BLaER1 (cell line): ENCODE measurements at regions not wholly inside any gene's neighbourhood (a gene's known extent, or its start where the extent isn't known, plus 50 kb on each side); places are given as distances from the start of the nearest gene placed in this dataset.

ENCODE experiments used
- H3K27ac ChIP-seq: shearing (Covaris generic); formaldehyde crosslinking; 2 replicates; pipeline ENCODE4 v1.8.1; 2022
- H3K27me3 ChIP-seq: shearing (Covaris generic); formaldehyde crosslinking; 2 replicates; pipeline ENCODE4 v1.8.1; 2022
- H3K36me3 ChIP-seq: shearing (Covaris generic); formaldehyde crosslinking; 2 replicates; pipeline ENCODE4 v1.8.1; 2022
- H3K4me1 ChIP-seq: shearing (Covaris generic); formaldehyde crosslinking; 2 replicates; pipeline ENCODE4 v1.8.1; 2022
- H3K4me2 ChIP-seq: shearing (Covaris generic); formaldehyde crosslinking; 2 replicates; pipeline ENCODE4 v1.8.1; 2022
- H3K4me3 ChIP-seq: shearing (Covaris generic); formaldehyde crosslinking; 2 replicates; pipeline ENCODE4 v1.8.1; 2022
- H3K9ac ChIP-seq: shearing (Covaris generic); formaldehyde crosslinking; 2 replicates; pipeline ENCODE4 v1.8.1; 2022
- H3K9me3 ChIP-seq: shearing (Covaris generic); formaldehyde crosslinking; 2 replicates; pipeline ENCODE4 v1.8.1; 2022
- H4K20me1 ChIP-seq: shearing (Covaris generic); formaldehyde crosslinking; 2 replicates; pipeline ENCODE4 v1.8.1; 2022
- Cebpa-rat ChIP-seq: shearing (Covaris generic); IDR thresholded peaks from 2 replicates; pipeline ENCODE4 v1.8.1; 2022

DNA sequence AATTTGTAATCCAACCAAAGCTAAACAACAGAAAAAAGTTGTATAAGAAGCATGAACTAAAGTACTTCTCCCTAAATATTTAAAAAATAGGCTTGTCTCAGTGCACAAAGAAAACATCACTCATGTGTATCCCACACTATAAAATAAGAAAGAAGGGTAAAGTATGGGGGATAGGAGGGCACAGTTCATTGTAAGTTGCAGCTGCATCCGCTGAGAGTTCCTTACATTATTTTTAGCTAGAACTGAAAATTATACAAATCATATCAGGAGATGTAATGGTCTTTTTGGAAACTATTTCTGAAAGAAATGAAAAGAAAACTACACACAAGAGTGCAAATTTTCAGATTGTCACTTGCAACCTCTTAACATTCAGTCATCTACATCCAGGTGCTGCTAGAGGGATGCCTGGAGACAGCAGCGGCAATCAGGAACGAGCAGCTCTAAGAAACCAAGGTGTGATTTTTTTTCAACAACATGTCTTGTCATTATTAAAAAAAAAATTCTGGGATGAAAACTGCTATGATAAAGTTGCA is 273.6 kb downstream of the ASXL3 start:
- Histone ChIP-seq H3K4me3 (peak overlapping the region; percentile 64), H3K27me3 (no peaks in the 10 kb centered on the region), H3K36me3 (no peaks in the 10 kb centered on the region), H3K4me1 (peaks cover 49% of the 10 kb centered on the region), H4K20me1 (no peaks in the 10 kb centered on the region), H3K4me2 (peak overlapping the region; percentile 61), H3K27ac (peak overlapping the region; percentile 92), H3K9me3 (peaks cover 7% of the 10 kb centered on the region; the same call in 1 of the 2 replicates), H3K9ac (peak overlapping the region; percentile 86)
- no peak for TF ChIP-seq Cebpa-rat

DNA sequence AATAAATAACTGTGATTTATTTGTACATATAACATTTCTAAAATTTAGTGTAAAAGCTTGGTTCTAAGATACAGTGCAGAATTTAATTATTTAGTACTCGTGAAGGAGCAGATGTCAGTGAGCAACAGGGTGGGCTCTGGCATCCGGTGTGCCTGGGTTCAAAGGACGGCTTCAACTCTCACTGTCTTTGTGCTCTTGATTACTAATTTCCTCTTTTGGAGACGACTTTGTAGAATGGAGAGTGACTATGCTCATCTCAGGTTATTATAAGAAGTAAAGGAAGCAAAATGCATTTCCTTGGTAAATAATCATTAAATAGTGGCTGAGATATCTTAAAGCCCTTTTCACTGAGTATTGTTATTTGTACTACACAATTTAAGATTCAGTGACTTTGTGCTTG is 271.7 kb downstream of the ASXL3 start:
- Histone ChIP-seq H3K9me3 (peaks cover 7% of the 10 kb centered on the region; the same call in 1 of the 2 replicates), H3K4me1 (peaks cover 39% of the 10 kb centered on the region), H3K9ac (peak overlapping the region; percentile 86; the same call in 1 of the 2 replicates), H3K36me3 (no peaks in the 10 kb centered on the region), H3K4me2 (peak overlapping the region; percentile 61), H3K27ac (peak overlapping the region; percentile 92), H3K4me3 (no peak overlapping the region; the same call in 1 of the 2 replicates), H4K20me1 (no peaks in the 10 kb centered on the region), H3K27me3 (no peaks in the 10 kb centered on the region)
- no peak for TF ChIP-seq Cebpa-rat

DNA sequence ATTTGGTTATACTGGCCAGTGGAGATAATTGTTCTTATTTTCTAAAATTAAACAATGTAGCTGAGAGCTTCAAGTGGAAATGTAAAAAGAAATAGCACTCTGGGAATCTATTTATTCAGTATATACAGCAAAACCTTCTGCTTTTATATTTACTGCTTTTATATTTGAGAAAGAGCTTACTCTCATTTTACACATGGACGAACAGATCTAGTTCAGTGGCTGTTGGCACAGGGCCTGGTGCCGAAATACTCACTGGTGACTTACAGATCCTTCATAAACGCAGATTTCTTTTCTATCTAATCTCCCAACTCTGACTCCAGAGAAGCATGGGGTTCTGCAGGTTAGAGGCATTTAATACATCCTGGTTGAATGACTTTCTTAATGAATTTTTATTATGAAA is 266.2 kb downstream of the ASXL3 start:
- H3K9ac ChIP-seq = no peak overlapping the region; the same call in 1 of the 2 replicates
- peaks cover 52% of the 10 kb centered on the region for H3K4me1 ChIP-seq
- no peaks in the 10 kb centered on the region for H3K27me3 ChIP-seq
- H4K20me1 ChIP-seq = no peaks in the 10 kb centered on the region
- TF ChIP-seq Cebpa-rat = no peak
- no peaks in the 10 kb centered on the region for H3K36me3 ChIP-seq
- peaks cover 7% of the 10 kb centered on the region; the same call in 1 of the 2 replicates for H3K9me3 ChIP-seq
- peak overlapping the region; percentile 32; the same call in 1 of the 2 replicates for H3K27ac ChIP-seq
- no peak overlapping the region for H3K4me3 ChIP-seq
- peak overlapping the region; percentile 49 for H3K4me2 ChIP-seq

DNA sequence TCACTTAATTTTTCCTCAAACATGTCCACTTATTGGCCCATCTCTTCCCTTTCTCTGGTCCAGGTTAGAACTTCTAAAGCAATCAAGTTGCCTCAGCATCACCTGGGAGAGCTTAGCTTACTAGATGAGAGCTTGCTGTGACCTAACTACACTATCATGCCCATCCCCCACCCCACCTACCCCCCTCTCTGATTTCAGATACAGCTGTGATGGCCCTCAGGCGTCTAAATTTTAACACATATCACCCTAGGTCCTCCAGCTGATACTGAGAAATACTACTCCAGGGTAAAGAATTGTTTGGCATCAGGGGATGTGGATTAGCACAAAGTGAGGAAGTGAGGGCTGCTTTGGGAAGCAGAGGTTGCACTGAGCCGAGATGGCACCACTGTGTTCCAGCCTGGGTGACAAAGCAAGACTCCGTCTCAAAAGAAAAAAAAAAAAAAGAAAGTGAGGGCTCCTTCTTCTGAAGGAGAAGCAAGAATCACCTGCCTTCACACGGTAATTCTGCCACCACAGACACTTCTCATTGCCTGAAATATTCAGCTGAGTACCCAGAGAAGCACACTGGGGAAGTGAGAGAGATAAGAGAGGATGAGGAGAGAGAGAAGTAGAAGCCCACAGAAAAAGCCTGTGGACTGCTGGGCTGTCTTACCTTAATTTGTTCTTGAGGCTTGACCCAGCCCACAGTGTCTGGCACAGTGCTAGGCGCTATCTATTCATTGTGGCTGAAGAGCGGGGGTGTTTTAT is 263.4 kb downstream of the ASXL3 start:
- Histone ChIP-seq H3K27ac (peak overlapping the region; percentile 28; the same call in 1 of the 2 replicates), H3K4me1 (peaks cover 37% of the 10 kb centered on the region), H3K4me3 (no peak overlapping the region), H3K36me3 (no peaks in the 10 kb centered on the region), H3K9me3 (no peaks in the 10 kb centered on the region; the same call in 1 of the 2 replicates), H3K9ac (no peak overlapping the region; the same call in 1 of the 2 replicates), H3K27me3 (no peaks in the 10 kb centered on the region), H3K4me2 (0 out of 2 replicates have a peak overlapping the region, but pooled peaks have one; percentile 3), H4K20me1 (no peaks in the 10 kb centered on the region)
- no peak for TF ChIP-seq Cebpa-rat

GRCh38 chr18:33840212-33840593 is 262.2 kb downstream of the ASXL3 start:
- Histone ChIP-seq H3K36me3 (no peaks in the 10 kb centered on the region), H3K27ac (no peak overlapping the region), H3K4me2 (no peak overlapping the region), H3K4me3 (no peak overlapping the region), H3K4me1 (peaks cover 37% of the 10 kb centered on the region), H4K20me1 (no peaks in the 10 kb centered on the region), H3K9me3 (no peaks in the 10 kb centered on the region), H3K27me3 (no peaks in the 10 kb centered on the region), H3K9ac (no peak overlapping the region)
- TF ChIP-seq Cebpa-rat = no peak

GRCh38 chr18:33839452-33840211 is 261.6 kb downstream of the ASXL3 start:
- no peak for TF ChIP-seq Cebpa-rat
- peak overlapping the region; percentile 36; the same call in 1 of the 2 replicates for H3K4me2 ChIP-seq
- H3K27me3 ChIP-seq = no peaks in the 10 kb centered on the region
- no peak overlapping the region for H3K4me3 ChIP-seq
- H3K4me1 ChIP-seq = peaks cover 31% of the 10 kb centered on the region
- H3K36me3 ChIP-seq = no peaks in the 10 kb centered on the region
- H3K27ac ChIP-seq = no peak overlapping the region
- no peaks in the 10 kb centered on the region for H3K9me3 ChIP-seq
- H3K9ac ChIP-seq = no peak overlapping the region
- no peaks in the 10 kb centered on the region for H4K20me1 ChIP-seq

GRCh38 chr18:33838054-33838453 is 260.0 kb downstream of the ASXL3 start:
- Histone ChIP-seq H3K4me3 (no peak overlapping the region), H3K4me2 (no peak overlapping the region), H3K36me3 (no peaks in the 10 kb centered on the region), H3K27ac (no peak overlapping the region), H3K27me3 (no peaks in the 10 kb centered on the region), H3K4me1 (peaks cover 20% of the 10 kb centered on the region), H3K9ac (no peak overlapping the region), H4K20me1 (no peaks in the 10 kb centered on the region), H3K9me3 (no peaks in the 10 kb centered on the region)
- TF ChIP-seq Cebpa-rat = no peak

- Histone ChIP-seq H3K4me2 (no peak overlapping the region), H3K4me3 (no peak overlapping the region), H3K27me3 (no peaks in the 10 kb centered on the region), H4K20me1 (no peaks in the 10 kb centered on the region), H3K9me3 (peaks cover under 1% of the 10 kb centered on the region; the same call in 1 of the 2 replicates), H3K4me1 (peaks cover 20% of the 10 kb centered on the region), H3K9ac (no peak overlapping the region), H3K36me3 (no peaks in the 10 kb centered on the region), H3K27ac (no peak overlapping the region)
- no peak for TF ChIP-seq Cebpa-rat
Observed at GRCh38 chr18:33837191-33837590, 259.2 kb downstream of the ASXL3 start.

DNA sequence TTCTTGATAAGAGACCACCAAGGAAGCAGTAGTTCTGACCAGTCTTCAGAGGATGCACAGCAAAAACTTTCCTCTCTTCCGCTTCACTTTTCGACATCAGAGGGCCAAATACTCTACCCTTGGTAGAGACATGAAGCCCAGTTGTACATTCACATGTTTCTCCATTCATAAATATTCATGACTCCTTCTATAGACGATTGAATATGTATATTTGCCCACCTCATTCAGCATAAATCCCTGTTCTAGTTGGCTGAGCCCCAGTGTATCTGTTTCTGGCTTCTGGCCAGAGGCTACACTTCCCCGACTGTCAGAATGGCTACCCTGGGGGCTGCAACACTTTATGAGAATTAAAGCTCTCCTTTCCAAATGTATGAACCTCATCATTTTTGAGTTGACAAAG is 258.5 kb downstream of the ASXL3 start:
- H3K4me2 ChIP-seq = no peak overlapping the region
- H3K27me3 ChIP-seq = no peaks in the 10 kb centered on the region
- peaks cover 7% of the 10 kb centered on the region; the same call in 1 of the 2 replicates for H3K9me3 ChIP-seq
- TF ChIP-seq Cebpa-rat = no peak
- peaks cover 17% of the 10 kb centered on the region for H3K4me1 ChIP-seq
- H4K20me1 ChIP-seq = no peaks in the 10 kb centered on the region
- H3K9ac ChIP-seq = no peak overlapping the region
- H3K4me3 ChIP-seq = no peak overlapping the region
- no peaks in the 10 kb centered on the region for H3K36me3 ChIP-seq
- no peak overlapping the region for H3K27ac ChIP-seq
